ENCODE measurements at regions not wholly inside any gene's neighbourhood (a gene's known extent, or its start where the extent isn't known, plus 50 kb on each side); places are given as distances from the start of the nearest gene placed in this dataset.

- TF ChIP-seq, protein P1, sequence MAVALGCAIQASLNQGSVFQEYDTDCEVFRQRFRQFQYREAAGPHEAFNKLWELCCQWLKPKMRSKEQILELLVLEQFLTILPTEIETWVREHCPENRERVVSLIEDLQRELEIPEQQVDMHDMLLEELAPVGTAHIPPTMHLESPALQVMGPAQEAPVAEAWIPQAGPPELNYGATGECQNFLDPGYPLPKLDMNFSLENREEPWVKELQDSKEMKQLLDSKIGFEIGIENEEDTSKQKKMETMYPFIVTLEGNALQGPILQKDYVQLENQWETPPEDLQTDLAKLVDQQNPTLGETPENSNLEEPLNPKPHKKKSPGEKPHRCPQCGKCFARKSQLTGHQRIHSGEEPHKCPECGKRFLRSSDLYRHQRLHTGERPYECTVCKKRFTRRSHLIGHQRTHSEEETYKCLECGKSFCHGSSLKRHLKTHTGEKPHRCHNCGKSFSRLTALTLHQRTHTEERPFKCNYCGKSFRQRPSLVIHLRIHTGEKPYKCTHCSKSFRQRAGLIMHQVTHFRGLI (tag by site-specific recombination; IDR thresholded peaks at IDR 0.05), result no peak
- TF ChIP-seq, protein P2, sequence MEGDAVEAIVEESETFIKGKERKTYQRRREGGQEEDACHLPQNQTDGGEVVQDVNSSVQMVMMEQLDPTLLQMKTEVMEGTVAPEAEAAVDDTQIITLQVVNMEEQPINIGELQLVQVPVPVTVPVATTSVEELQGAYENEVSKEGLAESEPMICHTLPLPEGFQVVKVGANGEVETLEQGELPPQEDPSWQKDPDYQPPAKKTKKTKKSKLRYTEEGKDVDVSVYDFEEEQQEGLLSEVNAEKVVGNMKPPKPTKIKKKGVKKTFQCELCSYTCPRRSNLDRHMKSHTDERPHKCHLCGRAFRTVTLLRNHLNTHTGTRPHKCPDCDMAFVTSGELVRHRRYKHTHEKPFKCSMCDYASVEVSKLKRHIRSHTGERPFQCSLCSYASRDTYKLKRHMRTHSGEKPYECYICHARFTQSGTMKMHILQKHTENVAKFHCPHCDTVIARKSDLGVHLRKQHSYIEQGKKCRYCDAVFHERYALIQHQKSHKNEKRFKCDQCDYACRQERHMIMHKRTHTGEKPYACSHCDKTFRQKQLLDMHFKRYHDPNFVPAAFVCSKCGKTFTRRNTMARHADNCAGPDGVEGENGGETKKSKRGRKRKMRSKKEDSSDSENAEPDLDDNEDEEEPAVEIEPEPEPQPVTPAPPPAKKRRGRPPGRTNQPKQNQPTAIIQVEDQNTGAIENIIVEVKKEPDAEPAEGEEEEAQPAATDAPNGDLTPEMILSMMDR (tag by site-specific recombination; IDR thresholded peaks at IDR 0.05), result no peak
- TF ChIP-seq TCF7L2 (IDR thresholded peaks at IDR 0.05; ENCODE audit: borderline replicate concordance, low read depth, low read length) (no peak), ZNF274 (IDR thresholded peaks at IDR 0.05; ENCODE audit: low read length) (no peak), ZNF274 (tag by site-specific recombination; IDR thresholded peaks at IDR 0.05; ENCODE audit: borderline replicate concordance) (no peak), ZNF629 (tag by site-specific recombination; IDR thresholded peaks at IDR 0.05) (no peak), ZNF24 (tag by site-specific recombination; IDR thresholded peaks at IDR 0.05) (no peak), ZNF501 (tag by site-specific recombination; IDR thresholded peaks at IDR 0.05) (no peak), BCL11A (tag by site-specific recombination; IDR thresholded peaks at IDR 0.05; ENCODE audit: low read depth) (no peak), ZNF433 (tag by site-specific recombination; IDR thresholded peaks at IDR 0.05; ENCODE audit: low read depth) (no peak), TSHZ1 (tag by site-specific recombination; IDR thresholded peaks at IDR 0.05; ENCODE audit: borderline replicate concordance) (no peak), ZBTB20 (tag by site-specific recombination; IDR thresholded peaks at IDR 0.05) (no peak), ZBTB7A (tag by site-specific recombination; IDR thresholded peaks at IDR 0.05; ENCODE audit: low read depth) (no peak), ZEB2 (tag by site-specific recombination; IDR thresholded peaks at IDR 0.05) (no peak)
- TF ChIP-seq, protein P3, sequence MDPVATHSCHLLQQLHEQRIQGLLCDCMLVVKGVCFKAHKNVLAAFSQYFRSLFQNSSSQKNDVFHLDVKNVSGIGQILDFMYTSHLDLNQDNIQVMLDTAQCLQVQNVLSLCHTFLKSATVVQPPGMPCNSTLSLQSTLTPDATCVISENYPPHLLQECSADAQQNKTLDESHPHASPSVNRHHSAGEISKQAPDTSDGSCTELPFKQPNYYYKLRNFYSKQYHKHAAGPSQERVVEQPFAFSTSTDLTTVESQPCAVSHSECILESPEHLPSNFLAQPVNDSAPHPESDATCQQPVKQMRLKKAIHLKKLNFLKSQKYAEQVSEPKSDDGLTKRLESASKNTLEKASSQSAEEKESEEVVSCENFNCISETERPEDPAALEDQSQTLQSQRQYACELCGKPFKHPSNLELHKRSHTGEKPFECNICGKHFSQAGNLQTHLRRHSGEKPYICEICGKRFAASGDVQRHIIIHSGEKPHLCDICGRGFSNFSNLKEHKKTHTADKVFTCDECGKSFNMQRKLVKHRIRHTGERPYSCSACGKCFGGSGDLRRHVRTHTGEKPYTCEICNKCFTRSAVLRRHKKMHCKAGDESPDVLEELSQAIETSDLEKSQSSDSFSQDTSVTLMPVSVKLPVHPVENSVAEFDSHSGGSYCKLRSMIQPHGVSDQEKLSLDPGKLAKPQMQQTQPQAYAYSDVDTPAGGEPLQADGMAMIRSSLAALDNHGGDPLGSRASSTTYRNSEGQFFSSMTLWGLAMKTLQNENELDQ (tag by site-specific recombination; IDR thresholded peaks at IDR 0.05; ENCODE audit: low read depth), result no peak
These were observed 319.7 kb upstream of the POM121L12 start for GRCh38 chr7:52715701-52716100.

All from HEK293 (cell line).